HG03045 (cell line): ENCODE measurements at regions not wholly inside any gene's neighbourhood (a gene's known extent, or its start where the extent isn't known, plus 50 kb on each side); places are given as distances from the start of the nearest gene placed in this dataset.
"Not testable (repeated sequence)": the region's sequence is repeated elsewhere in the genome, so short reads cannot be mapped to it uniquely, and the experiment has no call there.

ENCODE experiments used
- ATAC-seq: cut with Tn5 transposase; IDR thresholded peaks from one replicate; pipeline ENCODE4 v1.9.1; 2021; ENCODE audit warnings: mild to moderate bottlenecking, moderate library complexity; ENCODE audit not compliant: unreplicated experiment

GRCh38 chr9:118630931-118631595, 738.2 kb downstream of the BRINP1 start:
- ATAC-seq: no peak

GRCh38 chr9:118631956-118632355, 737.3 kb downstream of the BRINP1 start:
- ATAC-seq: no peak

- ATAC-seq: no peak
Measured at GRCh38 chr9:118635416-118635815, 733.8 kb downstream of the BRINP1 start.

DNA sequence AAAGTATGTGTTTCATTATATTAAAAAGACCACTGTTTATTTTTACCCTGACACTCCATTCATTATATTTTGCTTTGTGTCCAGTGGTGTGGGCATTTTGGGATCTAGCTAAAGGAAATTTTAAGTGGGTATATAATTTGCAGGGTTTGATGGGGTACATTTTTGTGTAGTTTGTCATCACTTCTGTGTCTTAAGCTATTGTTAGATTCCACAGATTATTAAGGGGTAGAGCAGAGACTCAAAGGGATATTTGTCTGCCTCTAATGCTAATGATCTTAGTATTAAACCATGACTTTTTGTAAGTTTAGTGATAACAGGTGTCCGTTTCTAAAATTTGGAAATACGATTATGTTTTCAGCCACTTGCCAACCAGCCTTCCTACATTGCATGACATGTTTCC, 731.6 kb downstream of the BRINP1 start:
- ATAC-seq: no peak

GRCh38 chr9:118640836-118641560, 728.2 kb downstream of the BRINP1 start:
- no peak for ATAC-seq

DNA sequence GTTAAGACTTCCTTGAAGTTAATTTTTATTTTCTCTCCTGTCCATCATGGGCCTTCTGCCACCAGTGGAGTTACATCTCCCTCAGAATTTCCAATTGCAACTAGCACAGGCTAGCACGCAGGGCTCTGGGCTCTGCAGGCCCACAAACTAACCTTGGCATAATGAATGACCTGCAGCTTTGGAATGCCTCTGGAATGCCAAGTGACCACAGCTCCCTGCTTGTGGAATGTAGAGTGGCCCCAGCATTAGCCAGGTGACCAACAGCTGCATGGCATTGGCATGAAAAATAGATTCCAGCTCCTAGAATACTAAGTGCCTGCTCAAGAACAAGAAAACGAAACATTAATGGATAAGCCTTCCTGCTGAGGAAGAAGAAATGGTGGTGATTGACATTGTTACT, 726.1 kb downstream of the BRINP1 start:
- no peak for ATAC-seq

DNA sequence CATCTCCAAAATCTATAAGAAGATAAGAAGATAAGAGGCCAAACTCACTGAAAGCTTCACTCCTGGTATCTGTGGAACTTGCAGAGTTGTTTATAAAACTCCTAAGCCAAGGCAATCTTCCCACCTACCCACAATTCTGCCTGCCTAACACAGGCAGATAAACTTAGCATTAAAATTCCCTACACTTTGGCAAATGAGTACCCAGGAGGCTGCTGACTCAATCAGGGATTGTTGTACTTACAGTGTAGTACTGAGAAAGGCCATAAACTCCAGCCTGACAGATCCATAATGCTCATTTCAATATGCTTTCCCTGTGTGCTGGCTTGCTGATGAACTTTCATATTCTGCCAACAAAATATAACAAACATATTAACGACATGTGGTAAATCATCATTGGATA, 725.2 kb downstream of the BRINP1 start:
- ATAC-seq: no peak

DNA sequence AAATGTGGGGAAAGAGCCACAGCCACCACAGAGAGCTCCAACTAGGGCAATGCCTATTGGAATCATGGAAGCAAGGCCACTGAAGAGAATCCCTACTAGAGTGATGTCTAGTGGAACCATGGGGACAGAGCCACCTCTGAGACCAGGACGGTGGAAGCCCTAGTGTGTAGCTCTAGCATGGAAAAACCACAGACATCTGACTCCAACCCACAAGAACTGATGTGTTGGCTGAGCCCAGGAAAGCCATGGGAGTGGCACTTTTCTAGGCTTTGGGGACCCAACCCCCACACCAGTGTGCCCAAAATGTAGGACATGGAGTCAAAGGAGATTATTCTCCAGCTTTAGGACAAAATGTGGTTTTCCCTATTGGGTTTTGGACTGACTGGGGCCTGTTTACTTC, 721.9 kb downstream of the BRINP1 start:
- ATAC-seq: no peak

GRCh38 chr9:118650417-118650816, 718.8 kb downstream of the BRINP1 start:
- no peak for ATAC-seq

GRCh38 chr9:118651511-118651910, 717.7 kb downstream of the BRINP1 start:
- ATAC-seq: no peak

DNA sequence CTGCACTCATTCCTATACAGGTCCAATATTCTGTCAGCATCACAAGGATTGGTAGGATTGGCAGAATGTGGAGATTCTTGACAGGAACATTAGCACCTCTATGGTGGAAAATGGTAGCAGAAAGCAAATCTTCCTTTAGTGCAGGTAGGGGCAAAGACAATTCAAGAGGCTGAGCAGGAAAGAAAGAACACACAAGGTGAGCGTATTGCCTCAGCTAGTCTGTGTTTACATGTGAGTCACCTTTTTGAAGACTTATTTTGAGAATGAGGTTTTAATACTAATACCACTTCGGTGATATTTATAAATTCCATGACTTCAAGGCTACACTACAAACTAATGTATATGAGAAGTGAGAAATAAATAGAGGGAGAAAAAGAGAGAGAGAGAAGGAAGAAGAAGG, 717.0 kb downstream of the BRINP1 start:
- ATAC-seq: no peak

- ATAC-seq: no peak
Measured at GRCh38 chr9:118652912-118653311, 716.3 kb downstream of the BRINP1 start.

DNA sequence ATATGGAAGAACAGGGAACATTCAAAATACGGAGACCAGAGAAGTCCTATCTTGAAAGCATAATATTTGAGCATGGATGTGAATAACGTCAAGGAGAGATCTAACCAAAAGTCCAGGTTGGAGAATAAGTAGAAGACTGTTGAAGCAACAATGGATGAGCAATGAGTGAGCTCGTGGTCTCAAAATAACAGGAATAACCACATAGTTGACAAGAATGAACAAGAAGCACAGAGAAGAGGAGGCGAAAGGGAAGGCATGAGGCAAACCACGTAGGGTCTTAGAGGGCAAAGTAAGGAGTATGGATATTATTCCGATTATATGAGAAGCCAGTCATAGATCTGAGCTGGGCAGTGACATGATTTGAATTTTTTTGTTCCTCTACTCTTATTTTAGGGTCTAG, 710.2 kb downstream of the BRINP1 start:
- no peak for ATAC-seq

GRCh38 chr9:118665226-118665919, 703.9 kb downstream of the BRINP1 start:
- no peak for ATAC-seq

- ATAC-seq: no peak
Measured at GRCh38 chr9:118670011-118670953, 699.0 kb downstream of the BRINP1 start.

GRCh38 chr9:118674942-118675341, 694.3 kb downstream of the BRINP1 start:
- no peak for ATAC-seq

DNA sequence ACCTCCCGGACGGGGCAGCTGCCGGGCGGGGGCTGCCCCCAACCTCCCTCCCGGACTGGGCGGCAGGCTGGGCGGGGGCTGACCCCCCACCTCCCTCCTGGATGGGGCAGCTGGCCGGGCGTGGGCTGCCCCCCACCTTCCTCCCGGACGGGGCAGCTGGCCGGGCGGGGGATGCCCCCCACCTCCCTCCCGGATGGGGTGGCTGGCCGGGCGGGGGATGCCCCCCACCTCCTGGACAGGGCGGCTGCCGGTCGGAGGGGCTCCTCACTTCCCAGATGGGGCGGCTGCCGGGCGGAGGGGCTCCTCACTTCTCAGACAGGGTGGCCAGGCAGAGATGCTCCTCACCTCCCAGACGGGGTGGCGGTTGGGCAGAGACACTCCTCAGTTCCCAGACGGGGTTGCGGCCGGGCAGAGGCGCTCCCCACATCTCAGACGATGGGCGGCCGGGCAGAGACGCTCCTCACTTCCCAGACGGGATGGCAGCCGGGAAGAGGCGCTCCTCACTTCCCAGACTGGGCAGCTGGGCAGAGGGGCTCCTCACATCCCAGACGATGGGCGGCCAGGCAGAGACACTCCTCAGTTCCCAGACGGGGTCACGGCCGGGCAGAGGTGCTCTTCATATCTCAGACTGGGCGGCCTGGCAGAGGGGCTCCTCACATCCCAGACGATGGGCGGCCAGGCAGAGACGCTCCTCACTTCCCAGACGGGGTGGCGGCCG, 691.1 kb downstream of the BRINP1 start:
- ATAC-seq: not testable (repeated sequence)

DNA sequence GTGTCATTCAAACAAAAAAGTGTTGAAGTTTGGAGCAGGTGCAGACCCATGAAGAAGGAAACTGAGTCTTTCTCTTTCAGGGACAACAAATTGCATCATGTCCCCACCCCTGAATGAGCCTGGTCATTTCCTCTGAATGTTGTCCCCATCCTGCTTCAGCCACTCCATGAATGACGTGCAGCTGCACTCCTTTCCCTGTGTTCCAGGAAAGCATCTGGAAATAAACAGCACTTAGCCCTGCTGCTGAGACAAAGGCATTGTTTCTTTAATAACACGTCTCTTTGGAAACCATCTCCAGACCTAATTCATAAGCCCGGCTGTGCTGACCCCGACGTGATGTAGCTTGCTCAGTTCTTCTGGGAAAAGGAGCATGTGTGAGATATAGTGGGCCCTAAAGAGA, 682.3 kb downstream of the BRINP1 start:
- ATAC-seq: no peak

DNA sequence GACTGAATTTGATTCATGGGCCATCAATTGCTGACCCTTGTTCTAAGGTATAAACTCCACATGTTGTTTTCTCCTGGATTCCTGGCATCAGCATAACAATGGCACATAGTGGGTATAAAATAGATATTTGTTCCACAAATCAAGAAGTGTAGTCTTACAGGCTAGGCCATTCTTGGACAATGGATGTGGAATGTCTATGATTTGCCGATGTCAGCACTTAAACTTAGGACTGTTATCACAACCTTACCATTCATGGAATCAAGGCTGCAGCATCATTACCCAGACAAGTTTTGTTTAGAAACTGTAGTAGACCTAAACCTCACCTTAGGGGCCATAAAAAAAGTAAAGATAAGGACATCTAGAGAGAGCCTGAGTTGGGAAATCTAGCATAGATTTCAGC, 680.0 kb downstream of the BRINP1 start:
- no peak for ATAC-seq

DNA sequence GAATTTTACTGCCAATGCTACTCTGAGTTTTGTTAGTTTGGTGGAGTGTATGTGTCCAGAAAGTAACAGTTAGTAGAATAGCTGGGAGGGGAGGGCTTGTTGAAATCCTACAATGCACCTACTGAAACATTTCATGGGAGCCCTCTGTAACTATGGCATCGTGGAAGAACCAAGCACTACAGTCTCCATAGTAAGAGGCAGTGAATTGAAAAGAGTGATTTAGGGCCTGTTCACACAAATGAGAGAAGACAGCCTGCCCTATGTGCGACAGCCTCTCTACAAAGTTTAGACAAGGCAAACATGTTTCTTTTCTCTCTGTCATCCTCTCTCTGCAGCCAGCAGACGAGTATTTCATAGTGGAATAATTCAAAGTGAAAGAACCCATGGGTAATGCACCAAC, 676.6 kb downstream of the BRINP1 start:
- ATAC-seq: no peak
